ENCODE measurements at regions not wholly inside any gene's neighbourhood (a gene's known extent, or its start where the extent isn't known, plus 50 kb on each side); places are given as distances from the start of the nearest gene placed in this dataset.
A peak's percentile ranks its signal among the peaks of the same experiment; 100 is the strongest.

- Mint-ChIP-seq H3K4me3 (no peak overlapping the region), H3K4me1 (no peaks in the 10 kb centered on the region), H3K36me3 (ENCODE audit: low read depth) (no peaks in the 10 kb centered on the region), H3K27me3 (ENCODE audit: low read depth) (no peaks in the 10 kb centered on the region), H3K9me3 (peaks cover 9% of the 10 kb centered on the region), H3K27ac (no peak overlapping the region)
- no peak for TF ChIP-seq CTCF (IDR thresholded peaks at IDR 0.05; ENCODE audit: unreplicated experiment in 3 of 3)
These were observed 1079.9 kb upstream of the ACO1 start for GRCh38 chr9:31304576-31304975.

- Mint-ChIP-seq H3K4me1 (no peaks in the 10 kb centered on the region), H3K27ac (peak overlapping the region in 1 of 3 experiments; percentile 8), H3K9me3 (peaks cover 3% of the 10 kb centered on the region), H3K4me3 (no peak overlapping the region), H3K36me3 (ENCODE audit: low read depth) (peaks cover 3% of the 10 kb centered on the region), H3K27me3 (ENCODE audit: low read depth) (no peaks in the 10 kb centered on the region)
- TF ChIP-seq CTCF (IDR thresholded peaks at IDR 0.05; ENCODE audit: unreplicated experiment in 3 of 3), result no peak
These were observed 1070.2 kb upstream of the ACO1 start for GRCh38 chr9:31314241-31314640.

GRCh38 chr9:31320494-31320893 lies 1063.9 kb upstream of the ACO1 start:
- no peaks in the 10 kb centered on the region for H3K27me3 Mint-ChIP-seq (ENCODE audit: low read depth)
- no peaks in the 10 kb centered on the region for H3K9me3 Mint-ChIP-seq
- no peak for TF ChIP-seq CTCF (IDR thresholded peaks at IDR 0.05; ENCODE audit: unreplicated experiment in 3 of 3)
- no peaks in the 10 kb centered on the region for H3K36me3 Mint-ChIP-seq (ENCODE audit: low read depth)
- H3K4me1 Mint-ChIP-seq, result no peaks in the 10 kb centered on the region
- no peak overlapping the region for H3K4me3 Mint-ChIP-seq
- no peak overlapping the region for H3K27ac Mint-ChIP-seq

- Mint-ChIP-seq H3K4me1 (no peaks in the 10 kb centered on the region), H3K36me3 (ENCODE audit: low read depth) (no peaks in the 10 kb centered on the region), H3K4me3 (no peak overlapping the region), H3K9me3 (no peaks in the 10 kb centered on the region), H3K27me3 (ENCODE audit: low read depth) (no peaks in the 10 kb centered on the region), H3K27ac (no peak overlapping the region)
- no peak for TF ChIP-seq CTCF (IDR thresholded peaks at IDR 0.05; ENCODE audit: unreplicated experiment in 3 of 3)
These were observed 1063.2 kb upstream of the ACO1 start for GRCh38 chr9:31321256-31321655.

- Mint-ChIP-seq H3K4me3 (no peak overlapping the region), H3K27me3 (ENCODE audit: low read depth) (no peaks in the 10 kb centered on the region), H3K36me3 (ENCODE audit: low read depth) (no peaks in the 10 kb centered on the region), H3K4me1 (no peaks in the 10 kb centered on the region), H3K27ac (no peak overlapping the region), H3K9me3 (no peaks in the 10 kb centered on the region)
- no peak for TF ChIP-seq CTCF (IDR thresholded peaks at IDR 0.05; ENCODE audit: unreplicated experiment in 3 of 3)
These were observed 1062.8 kb upstream of the ACO1 start for GRCh38 chr9:31321686-31322085.

- no peak for TF ChIP-seq CTCF (IDR thresholded peaks at IDR 0.05; ENCODE audit: unreplicated experiment in 3 of 3)
- H3K27ac Mint-ChIP-seq, result no peak overlapping the region
- no peaks in the 10 kb centered on the region for H3K9me3 Mint-ChIP-seq
- H3K27me3 Mint-ChIP-seq (ENCODE audit: low read depth), result peaks cover 5% of the 10 kb centered on the region
- H3K36me3 Mint-ChIP-seq (ENCODE audit: low read depth), result no peaks in the 10 kb centered on the region
- no peak overlapping the region for H3K4me3 Mint-ChIP-seq
- H3K4me1 Mint-ChIP-seq, result no peaks in the 10 kb centered on the region
These were observed 1060.6 kb upstream of the ACO1 start for GRCh38 chr9:31323726-31324444.
